HepG2 (cell line): ENCODE measurements at regions not wholly inside any gene's neighbourhood (a gene's known extent, or its start where the extent isn't known, plus 50 kb on each side); places are given as distances from the start of the nearest gene placed in this dataset.

Experiments
- AHR ChIP-seq: IDR thresholded peaks from 2 replicates; pipeline ENCODE4 v1.6.1; 2018; ENCODE audit warnings: missing genetic modification reagents, missing compliant biosample characterization
- MTF2 ChIP-seq: sonication (generic); formaldehyde crosslinking; IDR thresholded peaks from 2 replicates; pipeline ENCODE4 v1.5.0; 2020; ENCODE audit warnings: missing genetic modification reagents, borderline replicate concordance
- PHF8 ChIP-seq: sonication (generic); formaldehyde crosslinking; IDR thresholded peaks from 2 replicates; pipeline ENCODE4 v1.5.0; 2020; ENCODE audit warnings: missing genetic modification reagents
- PPARG ChIP-seq: conservative IDR thresholded peaks from 2 replicates; pipeline ENCODE4 v1.6.1; 2016; ENCODE audit warnings: missing biosample characterization, missing genetic modification reagents
- RCOR2 ChIP-seq: IDR thresholded peaks from 2 replicates; pipeline ENCODE4 v1.6.1; 2016; ENCODE audit warnings: missing biosample characterization, missing genetic modification reagents
- SMAD1 ChIP-seq: sonication (generic); formaldehyde crosslinking; IDR thresholded peaks from 2 replicates; pipeline ENCODE4 v1.4.0; 2020; ENCODE audit warnings: missing genetic modification reagents, low read depth, mild to moderate bottlenecking, borderline replicate concordance
- SRY ChIP-seq: sonication (generic); formaldehyde crosslinking; IDR thresholded peaks from 2 replicates; pipeline ENCODE4 v1.8.0; 2022; ENCODE audit warnings: mild to moderate bottlenecking, missing genetic modification reagents
- ZNF136 ChIP-seq: sonication (generic); formaldehyde crosslinking; IDR thresholded peaks from 2 replicates; pipeline ENCODE4 v1.8.1; 2022; ENCODE audit warnings: low read depth, mild to moderate bottlenecking, moderate library complexity, missing genetic modification reagents
- ZNF264 ChIP-seq: sonication (generic); formaldehyde crosslinking; IDR thresholded peaks from 2 replicates; pipeline ENCODE4 v1.4.0; 2020; ENCODE audit warnings: missing genetic modification reagents
- ZNF292 ChIP-seq: sonication (generic); formaldehyde crosslinking; IDR thresholded peaks from 2 replicates; pipeline ENCODE4 v1.8.1; 2022; ENCODE audit warnings: mild to moderate bottlenecking, low read depth, missing genetic modification reagents, borderline replicate concordance
- ZNF773 ChIP-seq: sonication (generic); formaldehyde crosslinking; IDR thresholded peaks from 2 replicates; pipeline ENCODE4 v1.4.0; 2020; ENCODE audit warnings: missing genetic modification reagents, borderline replicate concordance
- ZNF780A ChIP-seq: sonication (generic); formaldehyde crosslinking; IDR thresholded peaks from 2 replicates; pipeline ENCODE4 v1.8.0; 2022; ENCODE audit warnings: mild to moderate bottlenecking, missing genetic modification reagents, moderate library complexity
- TF ChIP-seq, protein P1 (sequence below): sonication (generic); formaldehyde crosslinking; IDR thresholded peaks from 2 replicates; pipeline ENCODE4 v1.4.0; 2020; ENCODE audit warnings: missing genetic modification reagents
- TF ChIP-seq, protein P2 (sequence below): sonication (generic); formaldehyde crosslinking; IDR thresholded peaks from 2 replicates; pipeline ENCODE4 v1.4.0; 2020; ENCODE audit warnings: missing genetic modification reagents, borderline replicate concordance
- TF ChIP-seq, protein P3 (sequence below): conservative IDR thresholded peaks from 2 replicates; pipeline ENCODE4 v1.6.1; 2018; ENCODE audit warnings: missing genetic modification reagents
- TF ChIP-seq, protein P4 (sequence below), 2 experiments: fragments of 450-650 bp in 1 of 2; sonication (generic) in 1 of 2; formaldehyde crosslinking; IDR thresholded peaks; 2 replicates each; pipeline versions ENCODE4 v1.5.0 to v1.8.0; 2020 to 2022; ENCODE audit warnings: mild to moderate bottlenecking in 1 of 2, missing genetic modification reagents in 1 of 2
- TF ChIP-seq, protein P5 (sequence below): sonication (generic); formaldehyde crosslinking; IDR thresholded peaks from 2 replicates; pipeline ENCODE4 v1.8.0; 2023; ENCODE audit warnings: mild to moderate bottlenecking, missing genetic modification reagents

DNA sequence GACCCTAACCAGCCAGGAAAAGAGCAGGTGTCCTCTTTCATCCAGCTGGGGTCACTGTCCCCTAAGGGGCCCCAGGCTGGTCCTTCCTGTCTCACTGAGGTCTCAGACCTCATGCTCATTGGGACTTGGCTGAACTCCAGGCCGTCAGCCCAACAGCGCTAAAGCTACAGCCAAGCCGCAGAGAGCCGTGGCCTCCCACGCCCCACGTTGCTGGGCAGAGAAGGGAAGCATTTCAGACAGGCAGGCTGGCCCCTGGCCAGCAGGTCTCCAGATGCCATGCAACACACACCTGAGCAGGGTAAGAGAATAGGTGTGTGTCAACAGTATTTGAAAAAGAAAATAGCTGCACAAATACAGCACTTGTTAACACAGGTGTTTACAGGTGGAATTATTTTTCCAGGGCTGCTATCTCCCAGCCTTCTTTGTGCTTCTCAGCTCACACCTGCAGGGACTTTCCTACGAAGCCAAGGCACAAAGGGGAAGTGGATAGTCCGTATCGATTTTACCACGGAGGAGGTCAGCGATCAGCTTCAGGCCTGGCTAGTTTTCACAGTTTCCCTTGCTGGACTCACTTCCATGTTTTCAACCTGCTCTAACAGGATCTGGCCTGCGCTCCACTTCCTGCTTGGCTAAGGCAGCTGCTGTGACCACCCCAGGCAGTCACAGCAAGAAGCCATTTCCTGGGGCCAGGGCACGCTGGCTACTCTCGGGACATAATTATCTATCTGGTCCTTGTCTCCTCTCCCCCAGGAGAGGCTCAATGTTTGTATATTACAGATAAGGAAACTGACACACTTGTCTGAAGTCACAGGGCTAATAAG, 156.1 kb upstream of the ID2 start (continued):
- TF ChIP-seq, protein P1, sequence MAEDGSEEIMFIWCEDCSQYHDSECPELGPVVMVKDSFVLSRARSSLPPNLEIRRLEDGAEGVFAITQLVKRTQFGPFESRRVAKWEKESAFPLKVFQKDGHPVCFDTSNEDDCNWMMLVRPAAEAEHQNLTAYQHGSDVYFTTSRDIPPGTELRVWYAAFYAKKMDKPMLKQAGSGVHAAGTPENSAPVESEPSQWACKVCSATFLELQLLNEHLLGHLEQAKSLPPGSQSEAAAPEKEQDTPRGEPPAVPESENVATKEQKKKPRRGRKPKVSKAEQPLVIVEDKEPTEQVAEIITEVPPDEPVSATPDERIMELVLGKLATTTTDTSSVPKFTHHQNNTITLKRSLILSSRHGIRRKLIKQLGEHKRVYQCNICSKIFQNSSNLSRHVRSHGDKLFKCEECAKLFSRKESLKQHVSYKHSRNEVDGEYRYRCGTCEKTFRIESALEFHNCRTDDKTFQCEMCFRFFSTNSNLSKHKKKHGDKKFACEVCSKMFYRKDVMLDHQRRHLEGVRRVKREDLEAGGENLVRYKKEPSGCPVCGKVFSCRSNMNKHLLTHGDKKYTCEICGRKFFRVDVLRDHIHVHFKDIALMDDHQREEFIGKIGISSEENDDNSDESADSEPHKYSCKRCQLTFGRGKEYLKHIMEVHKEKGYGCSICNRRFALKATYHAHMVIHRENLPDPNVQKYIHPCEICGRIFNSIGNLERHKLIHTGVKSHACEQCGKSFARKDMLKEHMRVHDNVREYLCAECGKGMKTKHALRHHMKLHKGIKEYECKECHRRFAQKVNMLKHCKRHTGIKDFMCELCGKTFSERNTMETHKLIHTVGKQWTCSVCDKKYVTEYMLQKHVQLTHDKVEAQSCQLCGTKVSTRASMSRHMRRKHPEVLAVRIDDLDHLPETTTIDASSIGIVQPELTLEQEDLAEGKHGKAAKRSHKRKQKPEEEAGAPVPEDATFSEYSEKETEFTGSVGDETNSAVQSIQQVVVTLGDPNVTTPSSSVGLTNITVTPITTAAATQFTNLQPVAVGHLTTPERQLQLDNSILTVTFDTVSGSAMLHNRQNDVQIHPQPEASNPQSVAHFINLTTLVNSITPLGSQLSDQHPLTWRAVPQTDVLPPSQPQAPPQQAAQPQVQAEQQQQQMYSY (CRISPR knock-in tag): peak; percentile 86; the same call in 1 of the 2 replicates
- TF ChIP-seq SMAD1: peak; percentile 91; the same call in 1 of the 2 replicates
- TF ChIP-seq, protein P2, sequence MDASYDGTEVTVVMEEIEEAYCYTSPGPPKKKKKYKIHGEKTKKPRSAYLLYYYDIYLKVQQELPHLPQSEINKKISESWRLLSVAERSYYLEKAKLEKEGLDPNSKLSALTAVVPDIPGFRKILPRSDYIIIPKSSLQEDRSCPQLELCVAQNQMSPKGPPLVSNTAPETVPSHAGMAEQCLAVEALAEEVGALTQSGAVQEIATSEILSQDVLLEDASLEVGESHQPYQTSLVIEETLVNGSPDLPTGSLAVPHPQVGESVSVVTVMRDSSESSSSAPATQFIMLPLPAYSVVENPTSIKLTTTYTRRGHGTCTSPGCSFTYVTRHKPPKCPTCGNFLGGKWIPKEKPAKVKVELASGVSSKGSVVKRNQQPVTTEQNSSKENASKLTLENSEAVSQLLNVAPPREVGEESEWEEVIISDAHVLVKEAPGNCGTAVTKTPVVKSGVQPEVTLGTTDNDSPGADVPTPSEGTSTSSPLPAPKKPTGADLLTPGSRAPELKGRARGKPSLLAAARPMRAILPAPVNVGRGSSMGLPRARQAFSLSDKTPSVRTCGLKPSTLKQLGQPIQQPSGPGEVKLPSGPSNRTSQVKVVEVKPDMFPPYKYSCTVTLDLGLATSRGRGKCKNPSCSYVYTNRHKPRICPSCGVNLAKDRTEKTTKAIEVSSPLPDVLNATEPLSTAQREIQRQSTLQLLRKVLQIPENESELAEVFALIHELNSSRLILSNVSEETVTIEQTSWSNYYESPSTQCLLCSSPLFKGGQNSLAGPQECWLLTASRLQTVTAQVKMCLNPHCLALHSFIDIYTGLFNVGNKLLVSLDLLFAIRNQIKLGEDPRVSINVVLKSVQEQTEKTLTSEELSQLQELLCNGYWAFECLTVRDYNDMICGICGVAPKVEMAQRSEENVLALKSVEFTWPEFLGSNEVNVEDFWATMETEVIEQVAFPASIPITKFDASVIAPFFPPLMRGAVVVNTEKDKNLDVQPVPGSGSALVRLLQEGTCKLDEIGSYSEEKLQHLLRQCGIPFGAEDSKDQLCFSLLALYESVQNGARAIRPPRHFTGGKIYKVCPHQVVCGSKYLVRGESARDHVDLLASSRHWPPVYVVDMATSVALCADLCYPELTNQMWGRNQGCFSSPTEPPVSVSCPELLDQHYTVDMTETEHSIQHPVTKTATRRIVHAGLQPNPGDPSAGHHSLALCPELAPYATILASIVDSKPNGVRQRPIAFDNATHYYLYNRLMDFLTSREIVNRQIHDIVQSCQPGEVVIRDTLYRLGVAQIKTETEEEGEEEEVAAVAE (CRISPR knock-in tag): peak; percentile 47; the same call in 1 of the 2 replicates
- TF ChIP-seq ZNF773 (CRISPR knock-in tag): no peak
- TF ChIP-seq, protein P3, sequence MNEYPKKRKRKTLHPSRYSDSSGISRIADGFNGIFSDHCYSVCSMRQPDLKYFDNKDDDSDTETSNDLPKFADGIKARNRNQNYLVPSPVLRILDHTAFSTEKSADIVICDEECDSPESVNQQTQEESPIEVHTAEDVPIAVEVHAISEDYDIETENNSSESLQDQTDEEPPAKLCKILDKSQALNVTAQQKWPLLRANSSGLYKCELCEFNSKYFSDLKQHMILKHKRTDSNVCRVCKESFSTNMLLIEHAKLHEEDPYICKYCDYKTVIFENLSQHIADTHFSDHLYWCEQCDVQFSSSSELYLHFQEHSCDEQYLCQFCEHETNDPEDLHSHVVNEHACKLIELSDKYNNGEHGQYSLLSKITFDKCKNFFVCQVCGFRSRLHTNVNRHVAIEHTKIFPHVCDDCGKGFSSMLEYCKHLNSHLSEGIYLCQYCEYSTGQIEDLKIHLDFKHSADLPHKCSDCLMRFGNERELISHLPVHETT (CRISPR knock-in tag): 0 out of 2 replicates have a peak, but pooled peaks have one; percentile 34
- no peak for TF ChIP-seq ZNF780A (CRISPR knock-in tag)
- peak; percentile 75; the same call in 1 of the 2 replicates for TF ChIP-seq SRY (CRISPR knock-in tag)
- 0 out of 2 replicates have a peak, but pooled peaks have one; percentile 31 for TF ChIP-seq RCOR2 (CRISPR knock-in tag)
- TF ChIP-seq, protein P4, sequence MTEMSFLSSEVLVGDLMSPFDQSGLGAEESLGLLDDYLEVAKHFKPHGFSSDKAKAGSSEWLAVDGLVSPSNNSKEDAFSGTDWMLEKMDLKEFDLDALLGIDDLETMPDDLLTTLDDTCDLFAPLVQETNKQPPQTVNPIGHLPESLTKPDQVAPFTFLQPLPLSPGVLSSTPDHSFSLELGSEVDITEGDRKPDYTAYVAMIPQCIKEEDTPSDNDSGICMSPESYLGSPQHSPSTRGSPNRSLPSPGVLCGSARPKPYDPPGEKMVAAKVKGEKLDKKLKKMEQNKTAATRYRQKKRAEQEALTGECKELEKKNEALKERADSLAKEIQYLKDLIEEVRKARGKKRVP (CRISPR knock-in tag; IDR thresholded peaks at IDR 0.05): no peak
- TF ChIP-seq, protein P5, sequence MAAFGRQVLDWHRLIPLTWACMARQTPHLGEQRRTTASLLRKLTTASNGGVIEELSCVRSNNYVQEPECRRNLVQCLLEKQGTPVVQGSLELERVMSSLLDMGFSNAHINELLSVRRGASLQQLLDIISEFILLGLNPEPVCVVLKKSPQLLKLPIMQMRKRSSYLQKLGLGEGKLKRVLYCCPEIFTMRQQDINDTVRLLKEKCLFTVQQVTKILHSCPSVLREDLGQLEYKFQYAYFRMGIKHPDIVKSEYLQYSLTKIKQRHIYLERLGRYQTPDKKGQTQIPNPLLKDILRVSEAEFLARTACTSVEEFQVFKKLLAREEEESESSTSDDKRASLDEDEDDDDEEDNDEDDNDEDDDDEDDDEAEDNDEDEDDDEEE: peak; percentile 44; the same call in 1 of the 2 replicates
- TF ChIP-seq AHR (CRISPR knock-in tag): no peak
- 0 out of 2 replicates have a peak, but pooled peaks have one; percentile 57 for TF ChIP-seq MTF2 (CRISPR knock-in tag)
- TF ChIP-seq PHF8: peak; percentile 47; the same call in 1 of the 2 replicates
- peak; percentile 86; the same call in 1 of the 2 replicates for TF ChIP-seq ZNF136 (CRISPR knock-in tag)
- peak; percentile 78 for TF ChIP-seq PPARG (CRISPR knock-in tag)
- TF ChIP-seq ZNF292: peak; percentile 72; the same call in 1 of the 2 replicates
- no peak for TF ChIP-seq ZNF264 (CRISPR knock-in tag)
